ENCODE measurements at regions not wholly inside any gene's neighbourhood (a gene's known extent, or its start where the extent isn't known, plus 50 kb on each side); places are given as distances from the start of the nearest gene placed in this dataset.

DNA sequence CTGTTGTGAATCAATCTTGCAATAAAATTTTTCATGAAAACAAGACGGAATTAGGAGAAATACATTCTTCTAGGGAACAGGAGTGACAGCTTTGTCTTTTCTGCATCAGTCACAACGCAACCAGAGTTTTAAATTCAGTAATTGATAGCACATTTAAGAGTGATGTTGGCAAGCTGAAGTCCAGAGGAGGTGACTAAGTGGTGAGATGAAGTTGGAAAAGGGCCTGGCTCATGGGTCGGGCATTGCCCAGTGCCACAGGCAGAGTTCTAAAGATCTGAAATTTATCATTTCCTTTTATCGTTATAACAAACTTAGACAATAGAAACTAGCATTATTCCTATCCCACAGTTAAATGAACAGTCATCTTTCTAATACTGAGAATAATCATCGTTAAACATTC, 764.6 kb upstream of the ZEB2 start:
- TF ChIP-seq CTCF (IDR thresholded peaks at IDR 0.05; ENCODE audit: low read depth, low read length) = no peak
- H3K27me3 ChIP-seq = no peaks in the 10 kb centered on the region
- no peaks in the 10 kb centered on the region for H3K9me3 ChIP-seq (ENCODE audit: low read depth)
- H3K4me3 ChIP-seq = no peak overlapping the region
- H3K27ac ChIP-seq = no peak overlapping the region
- no peak for DNase-seq (ENCODE audit: low read depth in 1 of 2, low spot score in 1 of 2)
- no peaks in the 10 kb centered on the region for H3K36me3 ChIP-seq
- no peaks in the 10 kb centered on the region for H3K4me1 ChIP-seq (ENCODE audit: low read depth)

- TF ChIP-seq CTCF (IDR thresholded peaks at IDR 0.05; ENCODE audit: low read depth, low read length) = no peak
- H3K4me1 ChIP-seq (ENCODE audit: low read depth) = no peaks in the 10 kb centered on the region
- no peaks in the 10 kb centered on the region for H3K27me3 ChIP-seq
- no peak overlapping the region for H3K27ac ChIP-seq
- H3K9me3 ChIP-seq (ENCODE audit: low read depth) = no peaks in the 10 kb centered on the region
- no peaks in the 10 kb centered on the region for H3K36me3 ChIP-seq
- no peak for DNase-seq (ENCODE audit: low read depth in 1 of 2, low spot score in 1 of 2)
- H3K4me3 ChIP-seq = no peak overlapping the region
Measured at GRCh38 chr2:145283131-145283530, 763.2 kb upstream of the ZEB2 start.

- Histone ChIP-seq H3K9me3 (ENCODE audit: low read depth) (no peaks in the 10 kb centered on the region), H3K36me3 (no peaks in the 10 kb centered on the region), H3K4me1 (ENCODE audit: low read depth) (no peaks in the 10 kb centered on the region), H3K4me3 (no peak overlapping the region), H3K27me3 (no peaks in the 10 kb centered on the region), H3K27ac (no peak overlapping the region)
- TF ChIP-seq CTCF (IDR thresholded peaks at IDR 0.05; ENCODE audit: low read depth, low read length) = no peak
- no peak for DNase-seq (ENCODE audit: low read depth in 1 of 2, low spot score in 1 of 2)
Measured at GRCh38 chr2:145277922-145278321, 758.0 kb upstream of the ZEB2 start.

DNA sequence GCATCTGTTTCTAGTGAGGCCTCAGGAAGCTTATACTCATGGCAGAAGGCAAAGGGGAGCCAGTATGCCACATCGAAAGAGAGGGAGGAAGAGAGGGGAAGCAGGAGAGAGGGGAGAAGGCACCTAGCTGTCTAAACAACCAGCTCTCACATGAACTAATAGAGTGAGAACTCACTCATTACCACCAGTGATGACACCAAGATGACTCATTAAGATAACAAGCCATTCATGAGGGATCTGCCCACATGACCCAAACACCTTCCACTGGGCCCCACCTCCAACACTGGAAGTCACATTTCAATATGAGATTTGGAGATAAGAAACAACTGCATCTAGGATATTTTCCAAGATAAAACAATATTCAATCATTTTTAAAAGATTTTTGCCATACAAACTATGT, 753.9 kb upstream of the ZEB2 start:
- Histone ChIP-seq H3K4me3 (no peak overlapping the region), H3K27ac (no peak overlapping the region), H3K27me3 (no peaks in the 10 kb centered on the region), H3K36me3 (no peaks in the 10 kb centered on the region), H3K4me1 (ENCODE audit: low read depth) (no peaks in the 10 kb centered on the region), H3K9me3 (ENCODE audit: low read depth) (no peaks in the 10 kb centered on the region)
- DNase-seq (ENCODE audit: low read depth in 1 of 2, low spot score in 1 of 2) = no peak
- TF ChIP-seq CTCF (IDR thresholded peaks at IDR 0.05; ENCODE audit: low read depth, low read length) = no peak

- Histone ChIP-seq H3K27ac (no peak overlapping the region), H3K27me3 (no peaks in the 10 kb centered on the region), H3K9me3 (ENCODE audit: low read depth) (no peaks in the 10 kb centered on the region), H3K4me3 (no peak overlapping the region), H3K36me3 (no peaks in the 10 kb centered on the region), H3K4me1 (ENCODE audit: low read depth) (no peaks in the 10 kb centered on the region)
- no peak for TF ChIP-seq CTCF (IDR thresholded peaks at IDR 0.05; ENCODE audit: low read depth, low read length)
- DNase-seq (ENCODE audit: low read depth in 1 of 2, low spot score in 1 of 2) = no peak
Measured at GRCh38 chr2:145268931-145269330, 749.0 kb upstream of the ZEB2 start.

GRCh38 chr2:145267451-145267850, 747.5 kb upstream of the ZEB2 start:
- no peaks in the 10 kb centered on the region for H3K27me3 ChIP-seq
- no peak for DNase-seq (ENCODE audit: low read depth in 1 of 2, low spot score in 1 of 2)
- H3K4me1 ChIP-seq (ENCODE audit: low read depth) = no peaks in the 10 kb centered on the region
- H3K27ac ChIP-seq = no peak overlapping the region
- H3K36me3 ChIP-seq = no peaks in the 10 kb centered on the region
- no peak for TF ChIP-seq CTCF (IDR thresholded peaks at IDR 0.05; ENCODE audit: low read depth, low read length)
- no peaks in the 10 kb centered on the region for H3K9me3 ChIP-seq (ENCODE audit: low read depth)
- no peak overlapping the region for H3K4me3 ChIP-seq
